ENCODE measurements at regions not wholly inside any gene's neighbourhood (a gene's known extent, or its start where the extent isn't known, plus 50 kb on each side); places are given as distances from the start of the nearest gene placed in this dataset.
"Not testable (repeated sequence)": the region's sequence is repeated elsewhere in the genome, so short reads cannot be mapped to it uniquely, and the experiment has no call there.

DNA sequence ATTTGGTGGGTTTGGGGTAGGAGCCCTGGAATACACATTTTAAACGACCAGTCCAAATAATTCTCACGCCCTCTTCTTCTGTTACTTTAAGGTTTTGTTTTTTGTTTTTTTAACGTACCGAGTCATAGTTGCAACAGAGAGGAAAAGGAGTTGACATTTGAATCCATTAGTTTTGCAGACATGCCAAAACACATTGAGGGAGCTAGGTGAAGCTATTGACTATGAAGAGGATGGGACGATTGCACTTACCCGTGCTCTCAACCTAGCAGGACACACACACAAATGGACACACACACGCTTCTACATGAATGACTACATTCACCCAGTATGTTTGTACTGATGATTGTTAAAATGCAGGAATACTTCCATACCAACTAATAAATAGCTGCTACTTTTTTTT lies 54.3 kb upstream of the CIT start:
- DNase-seq (ENCODE audit: low read depth, low spot score) = no peak

DNA sequence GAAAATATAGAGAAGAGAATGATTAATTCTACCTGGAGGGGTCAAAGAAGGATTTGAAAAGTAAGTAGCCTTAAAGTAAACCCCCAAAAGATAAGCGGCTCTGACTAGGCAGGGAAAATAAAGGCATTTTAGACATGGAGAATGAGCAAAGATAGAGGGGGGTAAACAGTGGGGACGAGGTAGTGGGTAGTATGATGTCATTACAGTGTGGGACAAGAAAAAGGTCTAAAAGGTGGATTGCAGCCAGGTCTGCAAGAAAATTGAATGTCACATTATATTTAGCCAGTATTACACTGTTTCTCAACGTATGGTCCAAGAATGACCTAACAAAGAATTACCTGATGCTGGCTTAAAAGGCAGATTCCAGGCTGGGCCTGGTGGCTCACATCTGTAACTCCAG lies 55.8 kb upstream of the CIT start:
- DNase-seq (ENCODE audit: low read depth, low spot score) = no peak

DNA sequence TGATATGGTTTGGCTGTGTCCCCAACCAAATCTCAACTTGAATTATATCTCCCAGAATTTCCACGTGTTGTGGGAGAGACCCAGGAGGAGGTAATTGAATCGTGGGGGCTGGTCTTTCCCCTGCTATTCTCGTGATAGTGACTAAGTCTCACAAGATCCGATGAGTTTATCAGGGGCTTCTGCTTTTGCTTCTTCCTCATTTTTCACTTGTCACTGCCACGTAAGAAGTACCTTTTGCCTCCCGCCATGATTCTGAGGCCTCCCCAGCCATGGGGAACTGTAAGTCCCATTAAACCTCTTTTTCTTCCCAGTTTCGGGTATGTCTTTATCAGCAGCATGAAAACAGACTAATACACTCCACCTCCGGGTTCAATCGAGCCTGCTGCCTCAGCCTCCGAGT lies 54.3 kb upstream of the BICDL1 start:
- DNase-seq (ENCODE audit: low read depth, low spot score) = not testable (repeated sequence)

DNA sequence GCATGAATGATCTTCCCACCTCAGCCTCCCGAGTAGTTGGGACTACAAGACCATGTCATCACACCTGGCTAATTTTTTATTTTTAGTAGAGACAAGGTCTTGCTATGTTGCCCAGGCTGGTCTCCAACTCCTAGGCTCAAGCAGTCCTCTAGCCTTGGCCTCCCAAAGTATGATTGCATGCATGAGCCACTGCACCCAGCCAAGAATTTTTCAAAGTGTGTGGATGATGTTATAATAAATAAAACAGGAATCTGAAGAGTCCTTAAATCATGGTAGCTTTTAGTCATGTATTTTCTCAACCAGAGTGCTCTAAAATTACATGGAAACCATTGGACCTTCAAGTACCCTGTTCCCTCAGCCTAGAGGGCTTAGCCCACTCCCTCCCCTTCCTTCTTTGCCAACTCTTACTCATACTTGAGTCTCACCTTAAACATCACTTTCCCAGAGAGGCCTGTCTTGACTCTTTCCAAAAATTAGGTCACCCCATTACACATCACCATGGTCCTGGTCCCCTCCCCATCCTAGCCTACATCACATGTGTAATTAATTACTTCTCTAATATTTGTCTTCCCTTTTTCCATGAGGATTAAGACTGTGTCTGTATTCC lies 52.2 kb upstream of the BICDL1 start:
- DNase-seq (ENCODE audit: low read depth, low spot score) = no peak

DNA sequence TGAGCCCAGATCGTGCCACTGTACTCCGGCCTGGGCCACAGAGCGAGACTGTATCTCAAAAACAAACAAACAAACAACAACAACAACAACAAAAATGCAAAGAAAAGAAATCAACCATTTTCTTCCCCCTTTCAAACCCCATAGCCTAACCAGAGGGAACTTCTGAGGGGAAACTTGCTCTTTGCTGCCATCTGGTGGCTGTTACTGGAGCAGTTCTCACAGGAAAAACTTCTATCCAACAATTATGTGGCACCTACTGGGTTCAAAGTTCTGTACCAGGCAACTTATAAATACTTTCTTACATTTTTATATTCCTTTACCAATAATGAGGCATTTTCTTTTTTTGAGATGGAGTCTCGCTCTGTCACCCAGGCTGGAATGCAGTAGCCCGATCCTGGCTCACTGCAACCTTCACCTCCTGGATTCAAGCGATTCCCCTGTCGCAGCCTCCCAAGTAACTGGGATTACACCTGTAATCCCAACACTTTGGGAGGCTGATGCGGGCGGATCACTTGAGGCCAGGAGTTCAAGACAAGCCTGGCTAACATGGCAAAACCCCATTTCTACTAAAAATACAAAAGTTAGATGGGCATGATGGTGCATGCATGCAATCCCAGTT lies 50.9 kb upstream of the BICDL1 start:
- peak; percentile 28 for DNase-seq (ENCODE audit: low read depth, low spot score)

Data from activated CD4-positive, CD25-positive, alpha-beta regulatory T cell treated with anti-CD3 and anti-CD28 coated beads, Interleukin-2, amount 50 U/mL, for 16 hours (primary cell).